ENCODE measurements at regions not wholly inside any gene's neighbourhood (a gene's known extent, or its start where the extent isn't known, plus 50 kb on each side); places are given as distances from the start of the nearest gene placed in this dataset.

DNA sequence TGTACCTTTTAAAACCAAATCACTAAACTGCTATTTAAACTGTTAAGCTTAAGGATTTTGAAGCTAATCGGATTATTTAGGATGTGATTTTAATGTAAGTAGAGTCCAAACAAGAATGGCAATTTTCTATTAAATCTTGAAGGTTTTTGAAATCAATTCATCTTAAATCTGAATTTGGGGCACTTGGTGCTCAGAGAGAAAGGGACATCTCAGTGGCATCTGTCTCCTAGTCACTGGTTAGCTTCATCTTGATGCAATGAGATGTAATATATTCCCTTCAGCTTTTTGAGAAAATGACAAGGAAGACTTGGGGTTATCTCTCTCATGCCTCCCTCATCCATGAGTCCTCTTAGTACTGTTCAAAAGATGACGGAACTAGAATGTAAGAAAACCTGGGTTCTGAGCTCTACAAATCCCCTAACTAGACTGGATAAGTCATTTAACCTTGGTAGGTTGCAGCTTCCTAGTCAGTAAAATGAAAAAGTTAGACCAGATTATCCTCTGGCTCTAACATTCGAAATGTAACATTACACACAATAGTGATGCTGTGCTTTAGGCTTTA, 198.5 kb upstream of the NEBL start:
- no peak for DNase-seq

GRCh38 chr10:21095073-21095472, 198.0 kb upstream of the NEBL start:
- no peak for DNase-seq

DNA sequence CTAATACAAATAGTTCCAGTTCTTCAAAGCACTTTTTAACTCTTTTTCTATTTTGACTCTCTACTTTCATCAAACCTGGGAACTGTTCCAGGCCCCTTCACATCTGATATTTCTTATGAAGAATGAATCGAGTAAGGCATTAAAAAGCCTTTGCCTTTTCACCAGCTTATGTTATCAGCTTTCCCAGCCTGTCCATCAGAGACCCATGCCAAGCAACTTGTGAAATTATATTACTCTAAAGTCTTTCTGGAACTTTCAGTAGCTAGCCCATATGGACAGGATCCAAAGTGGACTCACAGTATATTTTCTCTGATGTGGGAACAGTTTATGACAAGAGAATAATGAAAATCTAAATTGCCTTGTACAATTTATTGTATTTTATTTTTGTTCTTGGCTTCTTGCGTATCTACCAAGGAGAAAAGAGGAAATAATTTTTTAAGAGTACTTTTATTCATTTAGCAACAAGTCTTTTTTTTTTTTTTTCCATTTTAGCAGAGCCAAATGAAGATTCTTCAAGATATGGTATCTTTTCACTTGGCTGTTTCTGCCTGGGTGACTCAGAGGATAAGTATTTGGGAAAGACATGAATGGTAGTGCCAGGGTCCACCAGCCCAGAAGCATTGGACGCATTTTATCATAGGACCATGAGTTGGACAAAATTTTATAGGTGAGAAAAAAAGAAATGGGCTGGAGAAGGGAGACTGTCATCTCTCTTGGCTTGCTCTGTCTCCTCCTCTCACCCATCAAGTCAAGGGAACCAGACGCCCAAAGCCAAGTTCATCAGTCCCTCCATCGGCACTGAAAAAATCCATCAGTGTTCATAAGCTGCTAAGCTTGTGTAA, 195.8 kb upstream of the NEBL start:
- no peak for DNase-seq

DNA sequence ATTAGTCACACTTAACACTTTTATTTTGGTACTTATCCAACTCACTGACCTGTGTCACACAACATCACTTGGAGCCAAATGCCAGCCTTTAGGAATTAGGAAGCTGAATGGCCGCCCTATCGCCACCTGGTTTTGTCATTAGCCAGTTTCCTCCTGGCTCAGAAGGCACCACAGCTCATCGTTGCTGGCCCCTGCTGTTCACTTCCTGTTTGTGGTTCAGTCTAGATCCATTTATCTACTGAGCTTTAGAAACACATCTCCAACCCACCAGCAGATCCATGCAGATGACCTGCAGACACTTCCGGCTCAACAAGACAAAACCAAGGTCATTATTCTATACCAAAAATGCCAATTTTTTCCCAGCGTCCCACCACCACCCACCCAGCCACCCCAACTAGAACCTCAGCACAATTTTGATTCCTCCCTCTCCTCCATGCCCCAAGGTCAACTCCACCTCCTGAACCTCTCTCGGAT, 193.5 kb upstream of the NEBL start:
- DNase-seq: no peak

- no peak for DNase-seq
Measured at GRCh38 chr10:21087476-21087875, 190.4 kb upstream of the NEBL start.

DNA sequence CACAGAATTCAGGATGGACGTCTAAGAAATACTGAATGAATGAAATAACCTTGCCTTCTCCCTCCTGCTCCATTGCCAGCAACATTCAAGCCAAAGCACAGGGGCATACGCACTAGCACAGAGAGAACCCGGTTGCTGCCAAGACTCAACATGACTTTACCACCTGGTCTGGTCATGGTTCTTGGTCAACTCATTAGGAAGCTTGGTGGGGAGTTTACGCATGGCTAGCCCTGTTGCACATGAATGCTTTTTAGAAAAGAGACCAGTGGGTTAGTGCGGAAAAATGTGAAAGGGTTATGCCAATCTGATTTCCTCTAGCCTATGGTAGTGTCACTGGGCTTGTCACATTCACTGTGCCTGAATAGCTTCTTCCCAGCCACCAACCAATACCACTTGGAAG, 187.6 kb upstream of the NEBL start:
- DNase-seq: peak in 8 of 56 donors; percentile 5 to 43 (median 16)

GRCh38 chr10:21083861-21084260, 186.8 kb upstream of the NEBL start:
- DNase-seq: no peak

- DNase-seq: no peak
Measured at GRCh38 chr10:21082206-21082605, 185.1 kb upstream of the NEBL start.

DNA sequence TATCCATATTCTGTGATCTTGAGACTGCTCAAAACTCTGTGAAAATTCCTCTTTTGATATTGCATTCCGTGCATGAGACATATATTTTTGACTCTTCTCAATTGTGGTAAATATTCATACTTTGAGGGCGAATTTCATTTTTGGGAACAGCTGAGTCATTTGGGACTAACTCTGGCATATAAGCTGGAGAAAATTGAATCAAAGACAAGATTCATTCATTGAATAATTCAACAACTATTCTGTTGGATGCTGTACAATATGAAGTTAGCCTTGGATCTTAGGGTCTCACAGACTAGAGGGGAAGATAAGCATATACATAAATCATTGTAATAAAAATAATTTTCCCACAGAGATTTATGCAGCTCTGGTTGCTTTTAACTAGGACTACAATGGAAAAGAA, 183.2 kb upstream of the NEBL start:
- no peak for DNase-seq

DNA sequence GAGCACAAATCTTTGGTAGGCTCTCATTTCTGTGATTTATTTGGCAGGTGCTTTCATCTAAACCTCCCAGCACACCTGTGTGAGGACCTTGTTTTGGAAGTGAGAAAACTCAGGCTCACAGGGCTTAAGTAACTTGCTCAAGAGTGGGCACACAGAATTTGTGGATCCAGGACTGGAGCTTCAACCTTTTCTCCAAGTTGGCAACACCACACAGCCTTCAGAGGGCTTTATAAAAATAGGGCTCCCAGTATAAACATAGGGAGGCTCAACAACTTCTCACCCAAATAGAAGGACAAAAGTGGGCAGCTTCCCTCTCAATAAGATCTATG, 182.2 kb upstream of the NEBL start:
- DNase-seq: no peak

GRCh38 chr10:21078410-21079329, 181.6 kb upstream of the NEBL start:
- peak in 37 of 56 donors; percentile 3 to 77 (median 24) for DNase-seq

DNA sequence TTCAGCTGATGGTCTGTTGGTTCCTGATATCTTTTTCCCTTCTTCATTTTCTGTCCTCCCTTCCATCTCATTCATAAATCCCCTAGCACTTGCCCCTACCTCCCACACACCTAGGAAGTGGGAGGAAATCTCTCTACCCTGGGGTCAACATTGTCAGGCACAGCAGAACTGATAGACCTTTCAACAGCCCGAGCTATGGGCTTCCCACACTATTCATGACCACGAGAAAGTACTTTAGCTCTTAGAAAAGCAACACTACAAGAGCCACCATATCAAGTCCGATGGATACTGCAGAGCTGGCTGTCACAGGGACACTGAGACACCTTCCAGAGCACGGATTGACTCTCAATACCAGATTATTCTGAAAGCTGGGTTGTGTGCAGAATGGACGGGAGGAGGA, 180.6 kb upstream of the NEBL start:
- DNase-seq: no peak

DNA sequence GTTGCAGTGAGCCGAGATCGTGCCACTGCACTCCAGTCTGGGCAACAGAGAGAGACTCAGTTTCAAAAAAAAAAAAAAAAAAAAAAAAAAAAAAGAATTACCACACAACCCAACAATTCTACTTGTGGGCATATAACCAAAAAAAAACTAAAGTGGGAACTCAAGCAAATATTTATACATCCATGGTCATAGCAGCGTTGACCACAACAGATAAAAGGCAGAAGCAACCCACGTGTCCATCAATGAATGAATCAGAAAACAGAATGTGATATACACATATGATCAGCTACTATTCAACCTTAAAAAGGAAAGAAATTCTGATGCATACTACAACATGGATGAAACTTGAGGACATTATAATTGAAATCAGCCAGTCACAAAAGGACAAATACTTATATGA, 179.3 kb upstream of the NEBL start:
- no peak for DNase-seq

- DNase-seq: no peak
Measured at GRCh38 chr10:21075880-21076279, 178.8 kb upstream of the NEBL start.

GRCh38 chr10:21071001-21071673, 174.0 kb upstream of the NEBL start:
- DNase-seq: no peak

DNA sequence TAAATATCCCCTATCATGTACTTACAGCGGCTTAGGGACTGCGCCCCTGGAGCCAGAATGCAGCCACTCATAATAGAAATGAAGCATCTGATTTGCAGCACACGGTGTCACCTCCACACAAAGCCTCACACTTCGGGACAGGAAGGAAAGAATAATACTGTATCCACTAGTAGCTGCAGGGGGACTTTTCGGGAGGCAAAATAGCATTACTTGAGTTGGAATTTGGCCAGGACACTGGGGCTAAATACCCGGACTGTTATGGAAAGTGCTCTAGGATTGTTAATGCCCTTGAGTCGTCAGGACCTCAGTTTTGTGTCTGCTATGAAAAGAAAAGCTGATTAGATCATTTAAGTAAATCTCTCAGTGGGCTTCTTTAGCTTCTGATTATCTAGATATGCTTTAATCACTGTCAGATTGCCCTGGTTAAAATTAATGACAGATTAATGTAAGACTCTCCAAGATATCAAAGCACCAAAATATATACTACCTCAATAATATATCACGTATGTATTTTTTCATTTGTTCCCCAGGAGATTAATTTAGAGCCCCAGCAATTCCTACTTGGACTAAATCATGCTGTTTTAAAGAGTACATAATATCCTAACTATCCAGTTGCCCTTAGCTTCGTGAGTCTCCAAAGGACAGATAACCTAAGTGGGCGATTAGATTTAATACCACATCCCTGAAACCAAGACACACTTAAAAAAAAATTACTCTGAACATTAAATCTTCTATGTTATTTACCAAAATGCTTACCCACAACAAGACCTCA, 173.0 kb upstream of the NEBL start:
- peak in 1 of 56 donors; percentile 4 for DNase-seq

- DNase-seq: no peak
Measured at GRCh38 chr10:21069278-21069677, 172.2 kb upstream of the NEBL start.

DNA sequence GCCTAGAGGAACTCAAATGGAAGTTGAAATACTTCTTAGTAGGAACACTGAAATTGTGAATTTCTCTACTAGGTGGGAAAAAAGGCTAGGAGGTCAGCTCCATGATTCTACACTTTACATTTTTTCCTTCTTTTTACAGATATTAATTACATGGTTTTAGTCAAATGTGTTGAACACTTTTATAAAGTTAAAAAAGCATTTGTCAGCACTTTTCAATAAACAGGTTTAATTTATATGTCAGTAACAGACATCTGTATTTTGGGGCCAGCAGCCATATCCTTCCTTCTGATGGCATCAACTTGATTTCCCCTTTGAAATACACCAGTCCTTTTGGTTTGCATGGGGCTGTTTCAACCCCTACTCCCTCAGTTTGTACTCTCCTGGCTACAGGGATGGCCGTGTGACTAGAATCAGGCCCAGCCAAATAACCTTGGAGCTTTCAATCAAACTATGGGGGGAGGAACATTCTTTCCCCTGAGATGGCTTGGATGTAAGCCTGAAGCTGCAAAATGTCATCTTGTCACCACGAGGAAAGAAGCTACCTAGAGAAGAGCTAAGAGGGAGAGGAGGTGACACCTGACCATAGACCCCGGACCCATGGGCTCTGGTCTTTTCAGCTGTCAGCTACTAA, 171.0 kb upstream of the NEBL start:
- DNase-seq: no peak

- no peak for DNase-seq
Measured at GRCh38 chr10:21065621-21066248, 168.6 kb upstream of the NEBL start.

GRCh38 chr10:21061982-21062381, 164.9 kb upstream of the NEBL start:
- no peak for DNase-seq

Data from nucleus accumbens (tissue), 56 donors.